Brain microvascular endothelial cell (primary cell): ENCODE measurements at regions not wholly inside any gene's neighbourhood (a gene's known extent, or its start where the extent isn't known, plus 50 kb on each side); places are given as distances from the start of the nearest gene placed in this dataset.

ENCODE experiments used
- DNase-seq: peaks from one replicate; pipeline ENCODE4 v3.0.0-alpha.2; 2020
- H3K27ac ChIP-seq: fragments of 250-450 bp; sonication (Bioruptor Pico); 2 replicates; pipeline ENCODE4 v1.5.1; 2020; ENCODE audit warnings: mild to moderate bottlenecking, moderate library complexity
- H3K27me3 ChIP-seq: fragments of 250-450 bp; sonication (Bioruptor Pico); replicated peaks from 2 replicates; pipeline ENCODE4 v1.5.1; 2020; ENCODE audit warnings: mild to moderate bottlenecking
- H3K36me3 ChIP-seq: fragments of 250-450 bp; sonication (Bioruptor Pico); replicated peaks from 2 replicates; pipeline ENCODE4 v1.5.1; 2020; ENCODE audit warnings: mild to moderate bottlenecking
- H3K4me3 ChIP-seq: 2 replicates; pipeline ENCODE4 v1.5.1; 2011; ENCODE audit warnings: low read depth, mild to moderate bottlenecking, control low read depth, low read length, moderate library complexity
- in situ Hi-C: cut with HindIII; loops from 2 replicates; pipeline ENCODE4 v1.10.0; 2017; ENCODE audit warnings: low sequenced_read_pairs, low pct_ligation_motif_present
- TF ChIP-seq, protein P1 (sequence below): IDR thresholded peaks from 2 replicates; pipeline ENCODE4 v1.5.1; 2011; ENCODE audit warnings: low read depth, mild to moderate bottlenecking, moderate library complexity, low read length, control low read depth, inconsistent platforms; ENCODE audit errors: missing control alignments

DNA sequence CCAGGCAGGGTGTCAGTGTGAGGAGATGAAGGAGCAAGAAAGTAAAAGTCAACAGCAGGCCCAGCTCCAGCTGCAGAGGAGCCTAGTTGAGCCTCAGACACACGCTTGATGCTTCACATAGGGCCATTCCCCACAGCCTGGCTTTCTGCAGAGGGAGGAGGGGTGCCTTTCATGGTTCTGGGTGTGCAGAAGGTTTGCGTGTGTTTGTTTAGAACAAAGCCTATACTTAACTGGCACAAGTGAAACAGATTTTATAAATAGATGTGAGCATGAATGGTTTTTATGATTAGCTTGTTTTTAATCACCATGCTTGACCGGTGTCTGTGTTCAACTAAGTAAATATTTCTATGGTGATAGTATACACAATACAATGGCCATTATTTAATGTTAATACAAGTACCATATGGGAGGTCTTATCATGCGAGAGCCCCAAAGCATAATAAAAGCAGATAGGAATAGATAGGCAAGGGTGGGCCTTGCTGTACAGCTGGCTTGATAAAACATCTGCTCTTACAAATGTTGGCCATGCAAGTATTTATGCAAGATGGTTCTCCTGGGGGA is 290.2 kb downstream of the ETS1 start:
- H3K4me3 ChIP-seq: no peak overlapping the region
- in situ Hi-C loops: loop anchor here (25.0 kb wide), 1 partner anchor 340 kb away; no protein-coding TSS in a partner anchor
- TF ChIP-seq, protein P1, sequence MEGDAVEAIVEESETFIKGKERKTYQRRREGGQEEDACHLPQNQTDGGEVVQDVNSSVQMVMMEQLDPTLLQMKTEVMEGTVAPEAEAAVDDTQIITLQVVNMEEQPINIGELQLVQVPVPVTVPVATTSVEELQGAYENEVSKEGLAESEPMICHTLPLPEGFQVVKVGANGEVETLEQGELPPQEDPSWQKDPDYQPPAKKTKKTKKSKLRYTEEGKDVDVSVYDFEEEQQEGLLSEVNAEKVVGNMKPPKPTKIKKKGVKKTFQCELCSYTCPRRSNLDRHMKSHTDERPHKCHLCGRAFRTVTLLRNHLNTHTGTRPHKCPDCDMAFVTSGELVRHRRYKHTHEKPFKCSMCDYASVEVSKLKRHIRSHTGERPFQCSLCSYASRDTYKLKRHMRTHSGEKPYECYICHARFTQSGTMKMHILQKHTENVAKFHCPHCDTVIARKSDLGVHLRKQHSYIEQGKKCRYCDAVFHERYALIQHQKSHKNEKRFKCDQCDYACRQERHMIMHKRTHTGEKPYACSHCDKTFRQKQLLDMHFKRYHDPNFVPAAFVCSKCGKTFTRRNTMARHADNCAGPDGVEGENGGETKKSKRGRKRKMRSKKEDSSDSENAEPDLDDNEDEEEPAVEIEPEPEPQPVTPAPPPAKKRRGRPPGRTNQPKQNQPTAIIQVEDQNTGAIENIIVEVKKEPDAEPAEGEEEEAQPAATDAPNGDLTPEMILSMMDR: no peak
- H3K27ac ChIP-seq: no peak overlapping the region
- no peaks in the 10 kb centered on the region for H3K27me3 ChIP-seq
- no peak for DNase-seq
- no peaks in the 10 kb centered on the region for H3K36me3 ChIP-seq

DNA sequence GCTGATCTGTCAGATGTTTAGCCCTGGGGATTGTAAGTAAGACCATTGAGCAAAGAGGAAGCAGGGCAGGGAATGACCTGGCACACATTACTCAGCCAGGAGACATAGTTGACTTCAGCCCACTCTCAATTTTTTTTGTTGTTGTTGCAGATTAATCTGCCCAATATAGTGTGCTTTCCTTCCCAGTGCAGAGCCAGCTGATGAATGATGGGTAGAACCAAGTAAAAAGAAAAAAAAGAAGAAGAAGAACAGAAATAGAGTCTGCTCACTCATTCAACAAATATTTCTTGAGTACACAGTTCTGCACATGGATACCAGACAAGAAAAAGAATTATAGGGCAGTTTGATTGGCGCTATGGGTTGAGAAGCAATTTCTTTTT is 292.7 kb downstream of the ETS1 start:
- in situ Hi-C loops: loop anchor here (25.0 kb wide), 1 partner anchor 343 kb away; no protein-coding TSS in a partner anchor
- Histone ChIP-seq H3K27ac (no peak overlapping the region), H3K36me3 (no peaks in the 10 kb centered on the region), H3K27me3 (no peaks in the 10 kb centered on the region), H3K4me3 (no peak overlapping the region)
- peak; percentile 28 for DNase-seq
- TF ChIP-seq, protein P1: no peak

DNA sequence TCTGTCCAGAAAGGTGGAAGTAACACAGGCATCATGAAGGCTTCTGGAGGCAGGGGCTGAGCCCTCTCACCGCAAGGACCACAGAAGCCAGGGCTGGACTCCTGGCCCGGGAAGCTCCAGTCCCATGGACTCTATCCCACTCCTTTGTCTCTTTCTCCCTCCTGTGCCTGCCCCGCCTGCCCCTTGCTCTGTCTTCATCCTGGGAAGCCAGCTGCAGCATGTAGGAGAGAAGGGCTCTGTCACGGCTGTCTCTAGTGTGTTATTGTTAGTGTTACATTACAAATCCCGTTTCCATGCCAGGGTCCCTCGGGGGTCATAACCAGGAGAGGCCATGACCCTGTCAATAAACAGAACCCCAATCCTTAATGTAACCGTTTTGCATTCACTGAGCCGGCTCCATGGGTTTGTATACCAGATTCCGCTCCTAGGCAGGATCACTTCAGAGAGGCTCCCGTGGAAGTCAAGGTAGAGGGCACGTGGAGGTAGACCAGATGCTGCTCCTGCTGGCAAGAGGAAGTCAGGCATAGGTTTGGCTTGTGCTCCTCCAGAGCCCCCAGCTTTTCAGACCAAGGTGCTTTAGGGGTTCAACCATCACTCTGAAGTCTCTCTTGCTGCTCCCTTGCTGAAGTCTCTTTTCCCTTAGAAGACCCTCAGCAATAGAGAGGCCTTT is 293.2 kb downstream of the ETS1 start:
- DNase-seq: no peak
- Histone ChIP-seq H3K27me3 (no peaks in the 10 kb centered on the region), H3K36me3 (no peaks in the 10 kb centered on the region), H3K27ac (no peak overlapping the region), H3K4me3 (no peak overlapping the region)
- TF ChIP-seq, protein P1: no peak
- in situ Hi-C loops: loop anchor here (25.0 kb wide), 1 partner anchor 343 kb away; no protein-coding TSS in a partner anchor

DNA sequence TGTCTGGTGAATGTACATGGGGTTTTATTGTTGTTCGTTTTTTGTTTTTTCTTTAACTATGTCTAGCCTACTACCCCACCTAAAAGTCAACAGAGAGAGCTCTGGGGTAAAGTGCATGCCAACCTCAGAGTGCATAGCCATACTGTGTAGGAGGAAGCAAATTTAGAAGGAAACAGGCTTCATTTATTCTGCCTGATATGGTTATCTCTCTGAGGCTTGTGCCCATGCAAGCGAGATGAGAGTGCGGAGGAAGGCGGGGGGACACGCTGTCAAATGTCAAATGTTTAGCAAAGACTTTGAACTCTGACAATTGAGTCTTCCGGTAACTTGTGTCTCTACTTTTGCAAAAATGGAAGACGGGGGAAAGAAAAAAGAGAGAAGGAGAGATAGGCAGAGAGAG is 295.5 kb downstream of the ETS1 start:
- no peak overlapping the region for H3K27ac ChIP-seq

GRCh38 chr11:128291007-128291406 is 296.4 kb downstream of the ETS1 start:
- H3K36me3 ChIP-seq: no peaks in the 10 kb centered on the region
- in situ Hi-C loops: loop anchor here (25.0 kb wide), 1 partner anchor 346 kb away; no protein-coding TSS in a partner anchor
- no peak overlapping the region for H3K4me3 ChIP-seq
- H3K27ac ChIP-seq: no peak overlapping the region
- no peaks in the 10 kb centered on the region for H3K27me3 ChIP-seq
- DNase-seq: no peak
- TF ChIP-seq, protein P1: no peak

More for the DNA sequence above, 295.5 kb downstream of the ETS1 start:
- no peaks in the 10 kb centered on the region for H3K27me3 ChIP-seq
- no peaks in the 10 kb centered on the region for H3K36me3 ChIP-seq
- in situ Hi-C loops: loop anchor here (25.0 kb wide), 1 partner anchor 345 kb away; no protein-coding TSS in a partner anchor
- TF ChIP-seq, protein P1: no peak
- no peak overlapping the region for H3K4me3 ChIP-seq
- DNase-seq: no peak
